ENCODE measurements at regions not wholly inside any gene's neighbourhood (a gene's known extent, or its start where the extent isn't known, plus 50 kb on each side); places are given as distances from the start of the nearest gene placed in this dataset.

GRCh38 chr1:82153752-82154151 lies 353.0 kb downstream of the ADGRL2 start:
- no peak for TF ChIP-seq POLR2AphosphoS5 (IDR thresholded peaks at IDR 0.05; ENCODE audit: low read depth, low read length)
- no peak for TF ChIP-seq SIN3A (IDR thresholded peaks at IDR 0.05; ENCODE audit: borderline replicate concordance, insufficient read depth, low read length)
- TF ChIP-seq TAF1 (IDR thresholded peaks at IDR 0.05; ENCODE audit: borderline replicate concordance, insufficient read depth, low read length): no peak
- no peak for TF ChIP-seq REST (IDR thresholded peaks at IDR 0.05; ENCODE audit: insufficient read depth in 1 of 2, low read depth in 2 of 2, low read length in 2 of 2)
- TF ChIP-seq FOXP2 (optimal IDR thresholded peaks at IDR 0.05; ENCODE audit: borderline replicate concordance, extremely low read depth, extremely low read length, insufficient read depth): no peak
